ENCODE measurements at regions not wholly inside any gene's neighbourhood (a gene's known extent, or its start where the extent isn't known, plus 50 kb on each side); places are given as distances from the start of the nearest gene placed in this dataset.

- no peak for TF ChIP-seq POLR2A (IDR thresholded peaks at IDR 0.05; ENCODE audit: extremely low read depth, insufficient read length)
- TF ChIP-seq MAX (IDR thresholded peaks at IDR 0.05; ENCODE audit: low read depth, low read length) = no peak
- no peak for DNase-seq (ENCODE audit: low read depth)
- no peak overlapping the region for H3K4me3 ChIP-seq (ENCODE audit: low read depth, low read length)
Observed at GRCh38 chr1:198007687-198008607, 90.8 kb downstream of the LHX9 start.

- TF ChIP-seq MYC (IDR thresholded peaks at IDR 0.05; ENCODE audit: low read depth, low read length) (no peak), POLR2A (IDR thresholded peaks at IDR 0.05; ENCODE audit: extremely low read depth, insufficient read length) (no peak), MAX (IDR thresholded peaks at IDR 0.05; ENCODE audit: low read depth, low read length) (no peak)
- TF ChIP-seq, protein P1, sequence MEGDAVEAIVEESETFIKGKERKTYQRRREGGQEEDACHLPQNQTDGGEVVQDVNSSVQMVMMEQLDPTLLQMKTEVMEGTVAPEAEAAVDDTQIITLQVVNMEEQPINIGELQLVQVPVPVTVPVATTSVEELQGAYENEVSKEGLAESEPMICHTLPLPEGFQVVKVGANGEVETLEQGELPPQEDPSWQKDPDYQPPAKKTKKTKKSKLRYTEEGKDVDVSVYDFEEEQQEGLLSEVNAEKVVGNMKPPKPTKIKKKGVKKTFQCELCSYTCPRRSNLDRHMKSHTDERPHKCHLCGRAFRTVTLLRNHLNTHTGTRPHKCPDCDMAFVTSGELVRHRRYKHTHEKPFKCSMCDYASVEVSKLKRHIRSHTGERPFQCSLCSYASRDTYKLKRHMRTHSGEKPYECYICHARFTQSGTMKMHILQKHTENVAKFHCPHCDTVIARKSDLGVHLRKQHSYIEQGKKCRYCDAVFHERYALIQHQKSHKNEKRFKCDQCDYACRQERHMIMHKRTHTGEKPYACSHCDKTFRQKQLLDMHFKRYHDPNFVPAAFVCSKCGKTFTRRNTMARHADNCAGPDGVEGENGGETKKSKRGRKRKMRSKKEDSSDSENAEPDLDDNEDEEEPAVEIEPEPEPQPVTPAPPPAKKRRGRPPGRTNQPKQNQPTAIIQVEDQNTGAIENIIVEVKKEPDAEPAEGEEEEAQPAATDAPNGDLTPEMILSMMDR (IDR thresholded peaks at IDR 0.05; ENCODE audit: low read depth, low read length) = no peak
- DNase-seq (ENCODE audit: low read depth) = no peak
- no peak overlapping the region for H3K4me3 ChIP-seq (ENCODE audit: low read depth, low read length)
Observed at GRCh38 chr1:198014355-198014754, 97.2 kb downstream of the LHX9 start.

DNA sequence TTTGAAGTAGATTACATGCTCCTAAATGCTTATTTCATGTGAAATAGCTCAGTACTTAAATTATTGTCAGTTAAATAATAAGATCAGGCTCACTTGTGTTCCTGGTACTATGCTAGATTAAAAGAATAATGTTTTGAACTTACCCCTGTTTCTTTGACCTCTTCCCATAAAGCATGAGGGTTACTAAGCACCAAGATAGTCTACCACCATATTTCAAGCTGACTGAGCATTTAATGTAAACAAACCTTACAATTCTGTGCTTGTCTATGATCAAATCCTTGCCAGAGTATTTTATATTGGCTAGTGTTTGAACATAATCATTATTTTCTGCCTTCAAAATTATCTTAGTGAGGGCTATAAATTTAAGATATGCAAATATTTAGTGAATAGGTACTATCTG, 98.1 kb downstream of the LHX9 start:
- no peak overlapping the region for H3K4me3 ChIP-seq (ENCODE audit: low read depth, low read length)
- no peak for DNase-seq (ENCODE audit: low read depth)
- TF ChIP-seq MYC (IDR thresholded peaks at IDR 0.05; ENCODE audit: low read depth, low read length) (no peak), MAX (IDR thresholded peaks at IDR 0.05; ENCODE audit: low read depth, low read length) (no peak), POLR2A (IDR thresholded peaks at IDR 0.05; ENCODE audit: extremely low read depth, insufficient read length) (no peak)
- TF ChIP-seq, protein P1 (IDR thresholded peaks at IDR 0.05; ENCODE audit: low read depth, low read length) = no peak

GRCh38 chr1:198018529-198018928, 101.4 kb downstream of the LHX9 start:
- no peak overlapping the region for H3K4me3 ChIP-seq (ENCODE audit: low read depth, low read length)
- TF ChIP-seq POLR2A (IDR thresholded peaks at IDR 0.05; ENCODE audit: extremely low read depth, insufficient read length) = no peak
- TF ChIP-seq MAX (IDR thresholded peaks at IDR 0.05; ENCODE audit: low read depth, low read length) = no peak
- peak; percentile 2 for DNase-seq (ENCODE audit: low read depth)

DNA sequence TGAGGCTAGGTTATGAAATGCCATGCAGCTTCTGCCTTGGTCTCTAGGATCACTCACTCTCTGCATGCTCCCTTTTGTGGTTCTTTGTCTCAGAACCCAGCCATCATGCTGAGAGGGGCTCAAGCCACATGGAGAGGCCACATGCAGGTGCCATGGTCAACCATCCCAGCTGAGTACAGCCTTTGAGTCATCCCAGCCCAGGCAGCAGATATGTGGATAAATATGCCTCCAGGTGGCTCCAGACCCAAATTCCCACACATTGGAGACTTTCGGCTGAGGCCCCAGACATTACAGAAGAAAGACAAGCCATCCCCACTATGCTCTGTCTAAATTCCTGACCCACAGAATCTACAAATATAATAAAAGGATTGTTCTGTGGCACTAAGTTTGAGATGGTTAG, 102.0 kb downstream of the LHX9 start:
- no peak for TF ChIP-seq POLR2A (IDR thresholded peaks at IDR 0.05; ENCODE audit: extremely low read depth, insufficient read length)
- no peak for TF ChIP-seq MYC (IDR thresholded peaks at IDR 0.05; ENCODE audit: low read depth, low read length)
- TF ChIP-seq, protein P1 (IDR thresholded peaks at IDR 0.05; ENCODE audit: low read depth, low read length) = no peak
- TF ChIP-seq MAX (IDR thresholded peaks at IDR 0.05; ENCODE audit: low read depth, low read length) = no peak
- H3K4me3 ChIP-seq (ENCODE audit: low read depth, low read length) = no peak overlapping the region
- DNase-seq (ENCODE audit: low read depth) = no peak

GRCh38 chr1:198024336-198024735, 107.2 kb downstream of the LHX9 start:
- no peak overlapping the region for H3K4me3 ChIP-seq (ENCODE audit: low read depth, low read length)
- DNase-seq (ENCODE audit: low read depth) = no peak
- TF ChIP-seq, protein P1 (IDR thresholded peaks at IDR 0.05; ENCODE audit: low read depth, low read length) = no peak
- TF ChIP-seq MAX (IDR thresholded peaks at IDR 0.05; ENCODE audit: low read depth, low read length) (no peak), MYC (IDR thresholded peaks at IDR 0.05; ENCODE audit: low read depth, low read length) (no peak), POLR2A (IDR thresholded peaks at IDR 0.05; ENCODE audit: extremely low read depth, insufficient read length) (no peak)
